ENCODE measurements at regions not wholly inside any gene's neighbourhood (a gene's known extent, or its start where the extent isn't known, plus 50 kb on each side); places are given as distances from the start of the nearest gene placed in this dataset.

DNA sequence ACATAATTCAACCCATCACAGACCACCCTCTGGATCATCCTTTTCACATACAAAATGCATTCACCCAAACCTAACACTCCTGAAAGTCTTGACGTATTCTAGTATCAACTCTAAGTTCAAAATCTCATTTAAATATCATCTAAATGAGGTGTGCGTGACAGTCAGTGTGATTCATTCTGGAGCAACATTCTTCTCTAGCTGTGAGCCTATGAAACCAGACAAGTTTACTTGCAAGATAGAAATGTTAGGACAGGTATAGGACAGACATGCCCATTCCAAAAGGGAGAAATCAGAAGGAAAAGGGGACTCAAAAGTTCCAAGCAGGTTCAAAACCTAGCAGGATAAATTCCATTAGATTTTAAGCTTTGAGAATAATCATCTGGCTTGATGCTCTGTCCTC, 329.7 kb downstream of the CD83 start:
- intact Hi-C loops (cut with micrococcal nuclease; ENCODE audit: unreplicated experiment): no loop called here
- no peak overlapping the region for H3K4me2 ChIP-seq (ENCODE audit: low read length)
- H3K79me2 ChIP-seq (ENCODE audit: insufficient read depth, low read depth, low read length): no peaks in the 10 kb centered on the region
- CTCF ChIA-PET (ENCODE audit: unreplicated experiment): no interaction called here
- H3K4me1 ChIP-seq (ENCODE audit: insufficient read depth, low read length, poor library complexity, severe bottlenecking): peaks cover 15% of the 10 kb centered on the region
- H3K4me3 ChIP-seq (ENCODE audit: low read depth, low read length, poor library complexity, severe bottlenecking): no peak overlapping the region
- no peaks in the 10 kb centered on the region for H3K9me2 ChIP-seq (ENCODE audit: insufficient read depth, low read length)
- BruUV-seq (replicated peaks): no TSS peak
- POLR2A ChIA-PET: no interaction called here
- no peaks in the 10 kb centered on the region for H3K36me3 ChIP-seq (ENCODE audit: insufficient read depth, low read length)
- no peaks in the 10 kb centered on the region for H4K20me1 ChIP-seq (ENCODE audit: insufficient read depth, low read length)
- H3K27ac ChIP-seq (ENCODE audit: low read depth, low read length, poor library complexity, severe bottlenecking): no peak overlapping the region
- H3K9me3 ChIP-seq (ENCODE audit: low read length): peaks cover 13% of the 10 kb centered on the region; the same call in 1 of the 2 replicates
- no peak for TF ChIP-seq EZH2phosphoT487 (IDR thresholded peaks at IDR 0.05; ENCODE audit: borderline replicate concordance, low read depth, low read length)
- TF ChIP-seq, protein P1, sequence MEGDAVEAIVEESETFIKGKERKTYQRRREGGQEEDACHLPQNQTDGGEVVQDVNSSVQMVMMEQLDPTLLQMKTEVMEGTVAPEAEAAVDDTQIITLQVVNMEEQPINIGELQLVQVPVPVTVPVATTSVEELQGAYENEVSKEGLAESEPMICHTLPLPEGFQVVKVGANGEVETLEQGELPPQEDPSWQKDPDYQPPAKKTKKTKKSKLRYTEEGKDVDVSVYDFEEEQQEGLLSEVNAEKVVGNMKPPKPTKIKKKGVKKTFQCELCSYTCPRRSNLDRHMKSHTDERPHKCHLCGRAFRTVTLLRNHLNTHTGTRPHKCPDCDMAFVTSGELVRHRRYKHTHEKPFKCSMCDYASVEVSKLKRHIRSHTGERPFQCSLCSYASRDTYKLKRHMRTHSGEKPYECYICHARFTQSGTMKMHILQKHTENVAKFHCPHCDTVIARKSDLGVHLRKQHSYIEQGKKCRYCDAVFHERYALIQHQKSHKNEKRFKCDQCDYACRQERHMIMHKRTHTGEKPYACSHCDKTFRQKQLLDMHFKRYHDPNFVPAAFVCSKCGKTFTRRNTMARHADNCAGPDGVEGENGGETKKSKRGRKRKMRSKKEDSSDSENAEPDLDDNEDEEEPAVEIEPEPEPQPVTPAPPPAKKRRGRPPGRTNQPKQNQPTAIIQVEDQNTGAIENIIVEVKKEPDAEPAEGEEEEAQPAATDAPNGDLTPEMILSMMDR (conservative IDR thresholded peaks at IDR 0.05; ENCODE audit: low read length): no peak
- no peak overlapping the region for H2AFZ ChIP-seq (ENCODE audit: low read length)
- no peak for DNase-seq (ENCODE audit: low spot score)

DNA sequence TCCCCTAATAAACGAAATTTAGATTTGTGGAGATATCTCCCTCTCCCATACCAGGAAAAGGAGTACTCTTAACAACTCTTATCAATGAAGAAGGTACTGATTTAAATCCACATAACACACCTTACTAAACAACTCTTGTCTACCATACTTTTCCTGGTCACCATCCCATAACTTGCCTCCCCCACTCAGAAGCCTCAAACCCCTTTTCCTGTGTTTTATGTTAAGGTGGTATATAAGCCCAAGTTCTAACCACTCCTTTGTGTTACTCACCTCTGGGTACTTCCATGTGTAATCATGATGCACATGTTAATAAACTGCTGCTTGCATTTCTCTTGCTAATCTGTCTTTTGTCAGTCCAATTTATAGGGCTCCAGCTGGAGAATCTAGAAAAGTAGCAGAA, 330.7 kb downstream of the CD83 start:
- peaks cover 13% of the 10 kb centered on the region for H3K4me1 ChIP-seq (ENCODE audit: insufficient read depth, low read length, poor library complexity, severe bottlenecking)
- H3K79me2 ChIP-seq (ENCODE audit: insufficient read depth, low read depth, low read length): no peaks in the 10 kb centered on the region
- peaks cover 13% of the 10 kb centered on the region; the same call in 1 of the 2 replicates for H3K9me3 ChIP-seq (ENCODE audit: low read length)
- H3K36me3 ChIP-seq (ENCODE audit: insufficient read depth, low read length): no peaks in the 10 kb centered on the region
- H2AFZ ChIP-seq (ENCODE audit: low read length): no peak overlapping the region
- no peak overlapping the region for H3K4me3 ChIP-seq (ENCODE audit: low read depth, low read length, poor library complexity, severe bottlenecking)
- no peak overlapping the region for H3K4me2 ChIP-seq (ENCODE audit: low read length)
- BruUV-seq (replicated peaks): no TSS peak
- ChIA-PET CTCF (ENCODE audit: unreplicated experiment) (no interaction called here), POLR2A (interaction anchor here (0.6 to 1.0 kb wide), 3 partner anchors 9 to 1173 kb away, joined by 3 to 4 read pairs (median 3); no protein-coding TSS in a partner anchor)
- TF ChIP-seq, protein P1 (conservative IDR thresholded peaks at IDR 0.05; ENCODE audit: low read length): no peak
- TF ChIP-seq EZH2phosphoT487 (IDR thresholded peaks at IDR 0.05; ENCODE audit: borderline replicate concordance, low read depth, low read length): no peak
- no peak for DNase-seq (ENCODE audit: low spot score)
- no peaks in the 10 kb centered on the region for H4K20me1 ChIP-seq (ENCODE audit: insufficient read depth, low read length)
- H3K9me2 ChIP-seq (ENCODE audit: insufficient read depth, low read length): no peaks in the 10 kb centered on the region
- intact Hi-C loops (cut with micrococcal nuclease; ENCODE audit: unreplicated experiment): no loop called here
- H3K27ac ChIP-seq (ENCODE audit: low read depth, low read length, poor library complexity, severe bottlenecking): no peak overlapping the region

DNA sequence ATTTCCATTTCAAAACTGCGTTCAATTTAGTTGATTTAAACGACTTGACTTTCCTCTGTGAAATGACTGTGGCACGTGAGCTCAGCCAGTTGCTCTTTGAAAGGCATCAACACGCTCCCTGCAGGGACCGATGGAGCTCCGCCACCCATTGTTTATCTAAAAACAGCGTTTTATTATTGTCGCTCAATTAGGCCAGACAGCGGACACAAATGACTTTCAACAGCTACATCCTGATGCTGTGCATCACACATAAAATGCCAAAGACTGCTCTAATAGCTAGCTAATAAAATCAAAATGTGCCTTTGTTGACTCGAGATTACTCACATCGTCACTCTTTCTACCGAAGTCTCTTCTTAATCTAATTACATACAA, 332.5 kb downstream of the CD83 start:
- Histone ChIP-seq H3K4me1 (ENCODE audit: insufficient read depth, low read length, poor library complexity, severe bottlenecking) (peaks cover 4% of the 10 kb centered on the region), H3K79me2 (ENCODE audit: insufficient read depth, low read depth, low read length) (no peaks in the 10 kb centered on the region), H3K9me3 (ENCODE audit: low read length) (peaks cover 13% of the 10 kb centered on the region; the same call in 1 of the 2 replicates), H3K27ac (ENCODE audit: low read depth, low read length, poor library complexity, severe bottlenecking) (no peak overlapping the region), H3K36me3 (ENCODE audit: insufficient read depth, low read length) (no peaks in the 10 kb centered on the region), H2AFZ (ENCODE audit: low read length) (no peak overlapping the region), H3K4me3 (ENCODE audit: low read depth, low read length, poor library complexity, severe bottlenecking) (no peak overlapping the region), H3K4me2 (ENCODE audit: low read length) (no peak overlapping the region), H3K9me2 (ENCODE audit: insufficient read depth, low read length) (no peaks in the 10 kb centered on the region), H4K20me1 (ENCODE audit: insufficient read depth, low read length) (no peaks in the 10 kb centered on the region)
- ChIA-PET CTCF (ENCODE audit: unreplicated experiment) (no interaction called here), POLR2A (interaction anchor here (0.6 kb wide), 1 partner anchor 44 kb away, joined by 4 read pairs; no protein-coding TSS in a partner anchor)
- DNase-seq (ENCODE audit: low spot score): no peak
- intact Hi-C loops (cut with micrococcal nuclease; ENCODE audit: unreplicated experiment): no loop called here
- TF ChIP-seq, protein P1 (conservative IDR thresholded peaks at IDR 0.05; ENCODE audit: low read length): no peak
- no peak for TF ChIP-seq EZH2phosphoT487 (IDR thresholded peaks at IDR 0.05; ENCODE audit: borderline replicate concordance, low read depth, low read length)
- BruUV-seq (replicated peaks): no TSS peak
